H1 (cell line): ENCODE measurements at regions not wholly inside any gene's neighbourhood (a gene's known extent, or its start where the extent isn't known, plus 50 kb on each side); places are given as distances from the start of the nearest gene placed in this dataset.

Experiments used
- BRCA1 ChIP-seq: IDR thresholded peaks from 2 replicates; pipeline ENCODE4 v1.6.1; 2012; ENCODE audit warnings: low read depth, low read length, improper control_type of control experiment
- CHD2 ChIP-seq: IDR thresholded peaks from 2 replicates; pipeline ENCODE4 v1.6.1; 2012; ENCODE audit warnings: low read length, improper control_type of control experiment
- EZH2 ChIP-seq: fragments of 200-600 bp; sonication (generic); IDR thresholded peaks from 2 replicates; pipeline ENCODE4 v1.7.1; 2012; ENCODE audit warnings: low read depth, mild to moderate bottlenecking, moderate library complexity, low read length, inconsistent platforms; ENCODE audit not compliant: severe bottlenecking
- GABPA ChIP-seq: IDR thresholded peaks from 2 replicates; pipeline ENCODE4 v1.6.1; 2011; ENCODE audit warnings: mild to moderate bottlenecking, low read length, moderate library complexity, borderline replicate concordance; ENCODE audit not compliant: insufficient read depth
- GTF2F1 ChIP-seq: IDR thresholded peaks from 2 replicates; pipeline ENCODE4 v1.6.1; 2012; ENCODE audit warnings: low read depth, low read length, improper control_type of control experiment, borderline replicate concordance
- MAX ChIP-seq: IDR thresholded peaks from 2 replicates; pipeline ENCODE4 v1.6.1; 2012; ENCODE audit warnings: inconsistent platforms
- POLR2A ChIP-seq, 2 experiments: IDR thresholded peaks; 1 replicate in 1 of 2; 2 replicates in 1 of 2; pipeline ENCODE4 v1.6.1; 2011; ENCODE audit warnings: low read depth in 2 of 2, low read length in 2 of 2, mild to moderate bottlenecking in 2 of 2; ENCODE audit errors: control extremely low read depth in 1 of 2
- POLR2AphosphoS5 ChIP-seq: IDR thresholded peaks from 2 replicates; pipeline ENCODE4 v1.6.1; 2011; ENCODE audit warnings: low read depth, low read length
- RAD21 ChIP-seq, 2 experiments: IDR thresholded peaks in 1 of 2; conservative IDR thresholded peaks in 1 of 2; 2 replicates each; pipeline ENCODE4 v1.6.1; 2011; ENCODE audit warnings: low read depth in 2 of 2, low read length in 2 of 2, improper control_type of control experiment in 1 of 2, inconsistent platforms in 1 of 2, mild to moderate bottlenecking in 1 of 2, moderate library complexity in 1 of 2
- SIRT6 ChIP-seq: IDR thresholded peaks from one replicate; pipeline ENCODE4 v1.7.1; 2012; ENCODE audit warnings: low read length, inconsistent platforms
- SP2 ChIP-seq: IDR thresholded peaks from 2 replicates; pipeline ENCODE4 v1.6.1; 2012; ENCODE audit warnings: mild to moderate bottlenecking, low read length, inconsistent platforms
- TAF1 ChIP-seq: IDR thresholded peaks from 2 replicates; pipeline ENCODE4 v1.6.1; 2011; ENCODE audit warnings: mild to moderate bottlenecking, low read depth, low read length
- YY1 ChIP-seq: IDR thresholded peaks from 2 replicates; pipeline ENCODE4 v1.6.1; 2011; ENCODE audit warnings: low read depth, mild to moderate bottlenecking, low read length
- TF ChIP-seq, protein P1 (sequence below), 3 experiments: IDR thresholded peaks; 1 replicate in 2 of 3; 2 replicates in 1 of 3; pipeline versions ENCODE4 v1.5.1 to v1.6.1; 2011; ENCODE audit warnings: low read length in 3 of 3, mild to moderate bottlenecking in 3 of 3, inconsistent platforms in 2 of 3, low read depth in 1 of 3, moderate library complexity in 1 of 3; ENCODE audit not compliant: insufficient read depth in 1 of 3; ENCODE audit errors: control extremely low read depth in 1 of 3

DNA sequence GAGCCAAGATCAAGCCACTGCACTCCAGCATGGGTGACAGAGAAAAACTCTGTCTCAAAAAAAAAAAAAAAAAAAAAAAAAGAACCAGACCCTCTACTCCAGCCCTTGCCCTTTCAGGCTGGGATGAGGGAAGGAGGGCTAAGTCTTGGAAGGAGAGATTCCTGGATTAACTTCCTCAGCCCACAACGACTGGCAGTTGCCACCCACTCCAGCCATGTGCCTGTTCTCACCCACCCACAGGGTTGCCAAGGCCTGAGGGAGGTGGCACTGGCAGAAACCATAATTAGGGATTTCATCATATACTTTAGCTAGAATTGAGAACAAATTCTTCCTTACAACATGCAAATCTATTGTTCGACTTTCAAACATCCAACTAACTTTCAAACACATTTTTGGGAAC, 87.8 kb upstream of the SLC30A5 start:
- TF ChIP-seq CHD2 (no peak), SP2 (no peak), EZH2 (no peak), SIRT6 (no peak), TAF1 (no peak), POLR2A (IDR thresholded peaks at IDR 0.05; ENCODE audit: control extremely low read depth in 1 of 2, low read depth in 2 of 2, low read length in 2 of 2) (no peak), MAX (no peak), BRCA1 (no peak), GABPA (no peak), YY1 (no peak), RAD21 (IDR thresholded peaks at IDR 0.05 in 1 of 2, conservative IDR thresholded peaks at IDR 0.05 in 1 of 2; ENCODE audit: low read depth in 2 of 2, low read length in 2 of 2) (no peak), GTF2F1 (no peak), POLR2AphosphoS5 (no peak)
- TF ChIP-seq, protein P1, sequence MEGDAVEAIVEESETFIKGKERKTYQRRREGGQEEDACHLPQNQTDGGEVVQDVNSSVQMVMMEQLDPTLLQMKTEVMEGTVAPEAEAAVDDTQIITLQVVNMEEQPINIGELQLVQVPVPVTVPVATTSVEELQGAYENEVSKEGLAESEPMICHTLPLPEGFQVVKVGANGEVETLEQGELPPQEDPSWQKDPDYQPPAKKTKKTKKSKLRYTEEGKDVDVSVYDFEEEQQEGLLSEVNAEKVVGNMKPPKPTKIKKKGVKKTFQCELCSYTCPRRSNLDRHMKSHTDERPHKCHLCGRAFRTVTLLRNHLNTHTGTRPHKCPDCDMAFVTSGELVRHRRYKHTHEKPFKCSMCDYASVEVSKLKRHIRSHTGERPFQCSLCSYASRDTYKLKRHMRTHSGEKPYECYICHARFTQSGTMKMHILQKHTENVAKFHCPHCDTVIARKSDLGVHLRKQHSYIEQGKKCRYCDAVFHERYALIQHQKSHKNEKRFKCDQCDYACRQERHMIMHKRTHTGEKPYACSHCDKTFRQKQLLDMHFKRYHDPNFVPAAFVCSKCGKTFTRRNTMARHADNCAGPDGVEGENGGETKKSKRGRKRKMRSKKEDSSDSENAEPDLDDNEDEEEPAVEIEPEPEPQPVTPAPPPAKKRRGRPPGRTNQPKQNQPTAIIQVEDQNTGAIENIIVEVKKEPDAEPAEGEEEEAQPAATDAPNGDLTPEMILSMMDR (IDR thresholded peaks at IDR 0.05; ENCODE audit: control extremely low read depth in 1 of 3, insufficient read depth in 1 of 3, low read depth in 1 of 3, low read length in 3 of 3): no peak
